ENCODE measurements at regions not wholly inside any gene's neighbourhood (a gene's known extent, or its start where the extent isn't known, plus 50 kb on each side); places are given as distances from the start of the nearest gene placed in this dataset.

DNA sequence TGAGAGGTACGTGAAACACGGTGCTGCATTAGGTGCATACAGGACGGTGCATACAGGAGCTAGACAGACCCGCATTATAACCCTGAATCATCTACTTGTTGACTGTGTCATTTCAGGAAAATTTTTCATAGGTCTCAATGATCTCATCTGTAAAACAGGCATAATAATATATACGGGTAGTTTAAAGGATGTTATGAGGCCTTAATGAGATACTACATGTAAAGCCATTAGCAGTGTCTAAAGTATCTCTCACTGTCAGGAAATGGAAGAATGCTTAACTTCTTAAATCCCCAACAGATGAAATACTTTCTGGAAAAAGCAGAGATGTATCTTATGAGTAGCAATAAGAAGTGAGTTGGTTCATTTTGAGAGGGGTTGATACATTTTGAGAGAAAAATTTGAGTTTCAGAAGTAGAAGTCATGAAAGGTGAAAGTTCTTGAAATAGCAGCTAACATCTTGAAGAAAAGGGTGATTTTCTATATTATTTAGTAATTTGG, 669.6 kb downstream of the PTPRC start:
- TF ChIP-seq, protein P1, sequence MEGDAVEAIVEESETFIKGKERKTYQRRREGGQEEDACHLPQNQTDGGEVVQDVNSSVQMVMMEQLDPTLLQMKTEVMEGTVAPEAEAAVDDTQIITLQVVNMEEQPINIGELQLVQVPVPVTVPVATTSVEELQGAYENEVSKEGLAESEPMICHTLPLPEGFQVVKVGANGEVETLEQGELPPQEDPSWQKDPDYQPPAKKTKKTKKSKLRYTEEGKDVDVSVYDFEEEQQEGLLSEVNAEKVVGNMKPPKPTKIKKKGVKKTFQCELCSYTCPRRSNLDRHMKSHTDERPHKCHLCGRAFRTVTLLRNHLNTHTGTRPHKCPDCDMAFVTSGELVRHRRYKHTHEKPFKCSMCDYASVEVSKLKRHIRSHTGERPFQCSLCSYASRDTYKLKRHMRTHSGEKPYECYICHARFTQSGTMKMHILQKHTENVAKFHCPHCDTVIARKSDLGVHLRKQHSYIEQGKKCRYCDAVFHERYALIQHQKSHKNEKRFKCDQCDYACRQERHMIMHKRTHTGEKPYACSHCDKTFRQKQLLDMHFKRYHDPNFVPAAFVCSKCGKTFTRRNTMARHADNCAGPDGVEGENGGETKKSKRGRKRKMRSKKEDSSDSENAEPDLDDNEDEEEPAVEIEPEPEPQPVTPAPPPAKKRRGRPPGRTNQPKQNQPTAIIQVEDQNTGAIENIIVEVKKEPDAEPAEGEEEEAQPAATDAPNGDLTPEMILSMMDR (IDR thresholded peaks at IDR 0.05; ENCODE audit: control extremely low read depth, extremely low read depth): no peak
- Histone ChIP-seq H3K4me1 (ENCODE audit: control insufficient read depth in 5 of 5, insufficient read depth in 5 of 5, low read length in 5 of 5) (peaks cover 0 to 4% (median 0%) of the 10 kb centered on the region in 5 donors), H3K27ac (ENCODE audit: low read depth in 1 of 2, low read length in 1 of 2) (no peak overlapping the region), H3K36me3 (ENCODE audit: control insufficient read depth in 4 of 4, insufficient read depth in 4 of 4, low read length in 4 of 4) (no peaks in the 10 kb centered on the region), H3K9me3 (ENCODE audit: control insufficient read depth in 4 of 4, insufficient read depth in 3 of 4, low read length in 3 of 4) (no peaks in the 10 kb centered on the region), H3K4me3 (no peak overlapping the region), H3K9ac (ENCODE audit: insufficient read depth in 1 of 2, low read length in 2 of 2) (no peak overlapping the region), H3K27me3 (ENCODE audit: control insufficient read depth in 3 of 3, insufficient read depth in 3 of 3, low read length in 2 of 3) (no peaks in the 10 kb centered on the region)
- no peak for DNase-seq
- ATAC-seq (ENCODE audit: insufficient read depth, low FRiP score): no peak
- 91 to 96% methylated on average over 5 of the region's 5 CpGs for WGBS, 2 donors

DNA sequence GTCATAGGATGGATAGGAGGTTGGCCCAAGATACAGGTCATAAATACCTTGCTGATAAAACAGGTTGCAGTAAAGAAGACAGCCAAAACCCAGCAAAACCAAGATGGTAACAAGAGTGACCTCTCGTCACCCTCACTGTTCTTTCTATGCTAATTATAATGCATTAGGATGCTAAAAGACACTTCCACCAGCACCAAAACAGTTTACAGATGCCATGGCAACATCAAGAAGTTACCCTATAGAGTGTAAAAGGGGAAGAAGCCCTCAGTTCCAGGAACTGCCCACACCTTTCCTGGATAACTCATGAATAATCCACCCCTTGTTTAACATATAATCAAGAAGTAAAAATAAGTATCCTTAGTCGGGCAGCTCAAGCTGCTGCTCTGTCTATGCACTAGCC, 671.9 kb downstream of the PTPRC start:
- ATAC-seq (ENCODE audit: insufficient read depth, low FRiP score) (no peak), DNase-seq (no peak)
- TF ChIP-seq, protein P1 (IDR thresholded peaks at IDR 0.05; ENCODE audit: control extremely low read depth, extremely low read depth): no peak
- H3K27ac ChIP-seq (ENCODE audit: low read depth in 1 of 2, low read length in 1 of 2): no peak overlapping the region
- no peaks in the 10 kb centered on the region for H3K36me3 ChIP-seq (ENCODE audit: control insufficient read depth in 4 of 4, insufficient read depth in 4 of 4, low read length in 4 of 4)
- no peak overlapping the region for H3K9ac ChIP-seq (ENCODE audit: insufficient read depth in 1 of 2, low read length in 2 of 2)
- H3K27me3 ChIP-seq (ENCODE audit: control insufficient read depth in 3 of 3, insufficient read depth in 3 of 3, low read length in 2 of 3): no peaks in the 10 kb centered on the region
- WGBS, 2 donors: 89 to 91% methylated on average over 2 of the region's 2 CpGs
- no peaks in the 10 kb centered on the region for H3K9me3 ChIP-seq (ENCODE audit: control insufficient read depth in 4 of 4, insufficient read depth in 3 of 4, low read length in 3 of 4)
- no peak overlapping the region for H3K4me3 ChIP-seq
- peaks cover 0 to 4% (median 0%) of the 10 kb centered on the region in 5 donors for H3K4me1 ChIP-seq (ENCODE audit: control insufficient read depth in 5 of 5, insufficient read depth in 5 of 5, low read length in 5 of 5)

DNA sequence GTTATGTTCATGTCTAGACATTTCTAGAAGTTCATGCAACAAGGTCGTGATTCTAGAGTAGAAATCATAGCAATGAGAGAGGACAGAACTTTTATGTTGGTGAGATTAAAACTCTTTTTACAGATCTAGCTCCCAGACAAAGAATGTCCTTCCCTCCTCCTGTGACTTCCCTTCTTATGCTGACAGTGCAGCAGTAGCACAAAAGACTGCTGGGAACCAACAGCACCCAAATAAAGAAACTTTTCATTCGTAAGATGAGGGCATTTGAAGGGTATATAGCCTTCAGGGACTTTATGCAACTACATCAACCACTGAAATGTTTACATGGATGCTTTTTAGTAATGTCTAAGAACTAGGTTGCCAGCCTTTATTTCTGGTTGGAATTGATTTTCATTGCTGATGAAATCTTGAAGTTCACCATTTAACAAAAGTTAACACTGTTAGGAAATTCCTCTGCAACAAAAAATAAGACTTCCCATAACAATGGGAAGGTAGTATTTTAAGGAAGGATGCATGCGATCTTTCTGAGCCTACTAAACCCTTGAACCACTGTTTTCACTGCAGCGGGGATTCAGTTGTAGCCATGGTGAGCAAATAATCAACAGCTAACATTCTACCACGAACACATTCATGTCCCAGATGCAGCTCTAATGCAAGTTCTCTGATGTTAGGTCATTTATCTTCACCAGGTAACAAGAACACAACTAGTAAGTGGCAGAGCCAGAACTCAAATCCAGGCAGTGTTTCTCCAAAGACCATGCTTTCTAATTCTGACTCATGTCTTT, 672.8 kb downstream of the PTPRC start:
- no peaks in the 10 kb centered on the region for H3K4me1 ChIP-seq (ENCODE audit: control insufficient read depth in 5 of 5, insufficient read depth in 5 of 5, low read length in 5 of 5)
- no peaks in the 10 kb centered on the region for H3K27me3 ChIP-seq (ENCODE audit: control insufficient read depth in 3 of 3, insufficient read depth in 3 of 3, low read length in 2 of 3)
- H3K27ac ChIP-seq (ENCODE audit: low read depth in 1 of 2, low read length in 1 of 2): no peak overlapping the region
- no peak for ATAC-seq (ENCODE audit: insufficient read depth, low FRiP score)
- no peak for DNase-seq
- H3K36me3 ChIP-seq (ENCODE audit: control insufficient read depth in 4 of 4, insufficient read depth in 4 of 4, low read length in 4 of 4): no peaks in the 10 kb centered on the region
- no peak overlapping the region for H3K9ac ChIP-seq (ENCODE audit: insufficient read depth in 1 of 2, low read length in 2 of 2)
- WGBS, 2 donors: 83 to 92% methylated on average over 5 of the region's 5 CpGs
- H3K9me3 ChIP-seq (ENCODE audit: control insufficient read depth in 4 of 4, insufficient read depth in 3 of 4, low read length in 3 of 4): no peaks in the 10 kb centered on the region
- TF ChIP-seq, protein P1 (IDR thresholded peaks at IDR 0.05; ENCODE audit: control extremely low read depth, extremely low read depth): no peak
- no peak overlapping the region for H3K4me3 ChIP-seq

Measured in lung (tissue), 11 donors.